HG03025 (cell line): ENCODE measurements at regions not wholly inside any gene's neighbourhood (a gene's known extent, or its start where the extent isn't known, plus 50 kb on each side); places are given as distances from the start of the nearest gene placed in this dataset.

ENCODE experiments used
- ATAC-seq: cut with Tn5 transposase; IDR thresholded peaks from one replicate; pipeline ENCODE4 v1.9.1; 2021; ENCODE audit warnings: mild to moderate bottlenecking, moderate library complexity; ENCODE audit not compliant: unreplicated experiment, low FRiP score

DNA sequence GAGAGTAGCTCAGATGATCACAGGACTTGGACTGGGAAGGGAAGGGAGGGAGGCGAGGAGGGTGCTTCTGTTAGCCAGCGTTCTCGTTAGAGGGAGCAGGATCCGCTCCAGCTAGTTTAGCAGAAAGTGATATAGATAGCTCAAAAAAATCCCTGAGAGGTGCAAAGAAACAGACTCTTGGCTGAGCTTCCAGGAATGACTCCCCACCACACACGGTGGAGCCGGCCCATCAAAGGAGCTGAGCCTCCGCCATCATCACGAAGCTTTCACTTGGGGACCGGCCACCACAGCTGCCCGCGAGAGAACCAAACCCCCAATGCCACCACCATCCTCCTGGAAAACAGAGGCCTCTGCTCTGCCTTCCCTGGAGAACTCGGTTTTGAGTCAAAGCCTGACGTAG lies 124.6 kb upstream of the BCL2L14 start:
- ATAC-seq, result no peak

DNA sequence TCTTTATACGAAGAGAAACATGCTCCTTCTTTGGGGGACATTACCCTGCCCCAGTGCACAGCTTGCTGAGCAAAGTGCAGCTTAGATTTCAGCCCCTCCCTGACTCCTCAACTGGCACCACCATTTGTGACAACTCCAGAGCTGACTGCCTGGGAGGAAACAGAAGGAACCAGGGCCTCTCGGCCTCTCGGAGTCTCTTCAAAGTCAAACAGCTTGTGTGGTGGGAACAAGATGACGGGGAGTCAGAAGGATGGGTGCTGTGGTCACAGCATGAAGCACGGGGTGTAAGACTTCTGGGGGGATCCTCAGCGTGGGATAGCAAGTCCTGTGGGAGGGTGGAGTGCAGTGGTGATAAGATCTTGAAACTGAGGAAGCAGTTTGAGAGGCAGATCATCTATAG lies 123.5 kb upstream of the BCL2L14 start:
- no peak for ATAC-seq

DNA sequence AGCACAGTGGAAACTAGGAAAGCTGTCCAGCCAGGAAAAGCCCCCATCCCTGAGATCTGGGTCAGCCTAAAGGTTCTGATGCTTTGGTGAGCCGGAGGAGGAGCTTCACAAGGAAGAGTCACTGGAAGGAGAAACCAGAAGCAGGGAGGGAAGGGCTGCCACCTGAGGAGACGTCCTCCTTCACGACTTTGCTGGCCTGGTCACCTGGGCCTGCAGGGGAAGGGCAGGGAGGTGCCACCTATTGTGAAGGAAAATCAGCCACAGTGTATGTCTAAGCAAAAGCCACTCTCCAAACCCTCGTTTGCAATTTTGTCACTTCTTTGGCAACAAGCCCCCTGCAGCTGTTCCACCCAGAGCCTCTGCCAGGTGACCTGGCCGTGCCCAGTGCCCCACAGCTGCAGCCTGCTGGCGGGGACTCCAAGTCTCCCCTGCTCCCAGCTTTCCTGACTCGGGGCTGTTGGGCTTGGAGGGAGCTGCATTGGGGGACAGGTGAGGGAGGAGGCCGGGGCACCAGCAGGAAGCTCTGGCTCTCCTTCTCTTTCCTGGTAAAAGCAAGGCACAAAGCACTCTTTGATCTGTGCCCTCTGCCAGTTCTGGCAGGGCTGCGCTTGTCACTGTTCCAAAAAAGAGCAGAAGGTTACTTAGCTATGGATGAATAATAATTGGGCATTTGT lies 120.9 kb upstream of the BCL2L14 start:
- no peak for ATAC-seq

DNA sequence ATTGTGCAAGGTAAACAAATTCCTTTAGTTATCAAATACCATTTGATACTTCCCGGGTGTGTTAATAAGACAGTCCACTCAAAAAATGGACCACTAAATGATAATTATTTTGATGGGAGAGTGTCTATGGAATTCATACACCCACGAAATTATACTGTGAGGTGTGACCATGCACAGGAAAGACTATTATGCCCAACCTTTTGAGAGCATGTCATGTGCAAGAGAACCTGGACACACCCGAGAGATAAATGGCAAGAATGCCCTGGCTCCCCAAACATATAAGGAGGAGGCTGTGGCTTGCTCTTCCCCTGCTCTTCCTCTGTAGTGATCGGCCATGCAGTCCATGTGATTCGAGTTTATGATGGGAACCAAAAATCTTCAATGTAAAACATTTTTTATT lies 119.5 kb upstream of the BCL2L14 start:
- ATAC-seq, result no peak

DNA sequence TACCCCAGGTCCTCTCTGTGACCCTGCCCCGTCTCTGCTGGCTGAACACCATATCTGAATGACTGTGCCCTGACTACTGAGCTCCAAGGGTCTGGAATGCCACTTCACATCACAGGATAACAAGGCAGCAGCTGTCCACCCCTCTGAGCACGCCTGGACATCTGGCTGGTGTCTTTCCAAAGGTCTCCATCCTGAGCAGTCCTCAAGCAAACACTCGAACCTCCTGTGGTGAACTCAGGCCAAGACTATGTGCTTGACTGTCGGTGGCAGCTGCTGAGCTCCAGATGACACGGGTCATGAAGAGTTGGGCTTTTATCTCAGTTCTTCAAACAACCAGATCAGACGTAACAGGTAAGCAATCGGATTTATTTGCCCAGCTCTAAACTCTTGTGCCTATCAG lies 117.2 kb upstream of the BCL2L14 start:
- ATAC-seq, result no peak

DNA sequence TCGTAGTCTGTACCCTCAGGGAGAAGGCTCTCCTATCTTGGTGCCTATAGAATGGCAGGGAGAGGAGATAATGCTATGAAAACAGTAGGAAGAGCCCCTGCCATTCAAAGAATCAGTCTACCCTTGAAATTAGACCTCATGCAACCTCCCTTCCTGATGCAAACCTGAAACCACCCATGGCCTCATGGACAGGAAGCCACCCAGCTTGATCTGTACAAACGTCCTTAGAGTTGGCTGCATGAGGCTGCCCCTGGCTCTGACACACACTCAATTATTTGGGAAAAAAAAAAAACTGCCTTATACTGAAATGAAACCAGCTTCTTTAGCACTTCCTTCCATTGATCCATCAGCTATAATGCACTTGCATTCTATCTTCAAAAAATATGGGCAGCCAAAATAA lies 116.6 kb upstream of the BCL2L14 start:
- no peak for ATAC-seq

DNA sequence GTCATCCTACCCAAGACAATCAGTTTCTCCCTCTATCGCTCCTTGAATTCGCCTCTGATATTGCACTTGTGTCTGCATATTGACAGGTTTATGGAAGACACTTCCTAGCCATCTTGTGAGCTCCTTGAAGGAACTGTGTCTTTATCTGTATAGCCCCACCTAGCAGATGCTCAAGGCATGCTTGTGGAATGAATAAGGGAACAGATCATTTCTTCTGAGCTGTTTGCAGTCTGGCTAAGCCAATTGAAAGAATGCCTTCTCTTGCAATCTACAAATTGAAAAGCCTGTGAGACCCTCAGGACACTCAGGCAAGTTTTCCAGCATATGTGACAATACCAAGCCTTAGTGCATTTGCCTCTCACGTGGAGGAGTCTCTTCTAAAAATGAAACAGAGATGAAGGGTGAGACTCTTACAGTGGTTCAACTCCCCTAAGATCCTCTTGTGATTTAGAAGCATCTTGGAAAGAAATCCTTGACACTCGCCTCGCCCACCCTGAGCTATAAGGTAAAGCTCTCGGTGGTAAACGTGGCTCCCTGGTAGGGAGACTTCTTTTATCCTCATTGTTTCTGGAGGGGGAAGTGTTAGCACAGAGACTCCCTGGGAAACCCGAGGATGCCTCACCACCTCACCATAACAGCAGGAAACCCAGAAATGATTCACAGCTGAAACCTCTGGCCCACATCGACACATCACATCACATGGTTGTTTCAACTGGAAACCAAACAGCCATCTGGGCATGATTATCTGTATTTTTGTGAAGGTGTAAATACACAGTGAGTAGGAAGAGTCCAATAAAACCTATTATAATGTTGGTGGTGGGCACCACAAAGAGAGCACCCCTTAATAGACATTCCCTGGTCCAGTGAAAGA lies 112.3 kb upstream of the BCL2L14 start:
- ATAC-seq, result no peak

DNA sequence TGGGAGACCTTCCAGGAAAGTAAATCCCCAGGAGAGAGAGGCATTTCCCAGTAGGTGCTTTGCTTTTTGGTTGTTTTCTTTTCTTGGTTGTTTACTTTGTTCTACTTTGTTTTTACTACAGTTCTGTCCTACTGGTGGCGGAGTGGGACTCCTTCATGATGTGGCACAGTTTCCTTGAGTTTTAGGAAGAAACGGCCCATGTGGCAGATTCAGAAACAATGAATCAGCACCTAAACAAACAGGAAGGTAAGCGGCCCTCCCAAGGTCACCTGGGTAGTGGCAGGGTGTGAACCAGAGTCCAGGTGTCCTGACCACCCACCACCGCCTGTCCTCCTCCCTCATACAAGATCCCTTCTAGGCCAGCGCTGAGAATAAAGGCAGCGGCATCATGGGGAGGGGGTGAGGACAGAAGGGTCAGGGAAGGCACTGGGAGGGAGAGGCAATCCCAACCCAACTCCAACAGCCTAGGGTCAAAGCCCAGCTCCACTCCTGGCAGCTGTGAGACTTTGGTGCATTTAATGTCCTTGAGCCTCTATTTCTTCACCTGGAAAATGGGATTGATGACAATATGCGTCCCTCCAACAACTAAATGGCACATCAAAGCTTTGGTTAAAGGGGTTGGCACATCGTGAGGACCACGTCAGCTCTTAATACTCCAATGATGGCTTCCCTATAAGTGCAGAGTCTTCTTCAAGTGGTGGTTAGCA lies 111.5 kb upstream of the BCL2L14 start:
- no peak for ATAC-seq

DNA sequence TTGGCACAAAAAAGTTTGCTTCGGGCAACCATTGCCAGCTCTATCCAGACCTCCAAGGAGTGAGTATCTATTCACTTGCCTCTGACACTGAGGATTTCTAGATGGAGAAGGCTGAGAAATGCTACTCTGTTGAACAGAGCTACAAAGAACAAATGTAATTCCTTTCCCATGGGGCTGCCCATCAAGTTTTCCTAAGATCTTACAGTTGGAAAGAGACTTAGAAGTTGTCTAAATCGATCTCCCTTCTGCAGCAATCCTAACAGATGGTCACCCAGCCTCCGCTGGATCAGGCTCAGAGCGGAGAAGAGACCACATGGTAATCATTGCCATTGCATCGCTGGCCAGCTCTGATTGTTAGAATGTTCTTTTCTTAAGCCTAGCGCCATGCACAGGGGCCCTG lies 110.1 kb upstream of the BCL2L14 start:
- no peak for ATAC-seq

DNA sequence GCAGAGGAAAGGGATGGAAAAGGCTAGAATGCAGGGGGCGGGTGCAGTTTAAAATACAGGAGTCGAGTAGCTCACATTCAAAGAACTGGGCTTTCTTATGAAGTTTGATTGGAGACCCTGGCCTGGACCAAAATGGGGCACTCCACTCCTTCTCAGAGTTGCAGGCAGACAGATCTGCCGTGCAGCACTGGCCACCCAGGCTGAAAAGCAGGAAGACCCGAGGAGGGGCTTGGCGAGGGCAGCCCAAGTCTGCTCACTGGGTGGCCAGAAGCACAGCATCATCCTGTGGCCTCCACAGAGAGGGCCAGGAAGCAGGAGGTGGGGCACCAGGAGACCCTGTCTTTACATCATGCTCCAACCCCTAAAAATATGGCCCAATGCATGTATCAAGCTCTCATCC lies 109.1 kb upstream of the BCL2L14 start:
- no peak for ATAC-seq

DNA sequence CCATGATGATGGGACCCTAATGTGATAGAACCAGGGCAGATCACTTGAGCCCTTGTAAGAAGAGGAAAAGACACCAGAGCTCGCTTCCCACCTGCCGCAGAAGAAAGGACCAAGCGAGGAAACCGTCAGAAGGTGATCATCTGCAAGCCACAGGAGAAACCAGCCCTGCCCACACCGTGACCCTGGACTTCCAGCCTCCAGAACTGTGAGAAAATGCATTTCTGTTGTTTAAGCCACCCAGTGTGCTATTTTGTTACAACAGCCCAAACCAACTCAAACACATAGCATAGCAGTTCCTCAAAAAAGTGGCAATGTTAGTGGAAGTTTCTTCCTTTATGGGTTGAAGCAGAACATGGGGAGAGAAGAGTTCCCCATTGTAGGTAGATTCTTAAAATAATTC lies 107.9 kb upstream of the BCL2L14 start:
- no peak for ATAC-seq

DNA sequence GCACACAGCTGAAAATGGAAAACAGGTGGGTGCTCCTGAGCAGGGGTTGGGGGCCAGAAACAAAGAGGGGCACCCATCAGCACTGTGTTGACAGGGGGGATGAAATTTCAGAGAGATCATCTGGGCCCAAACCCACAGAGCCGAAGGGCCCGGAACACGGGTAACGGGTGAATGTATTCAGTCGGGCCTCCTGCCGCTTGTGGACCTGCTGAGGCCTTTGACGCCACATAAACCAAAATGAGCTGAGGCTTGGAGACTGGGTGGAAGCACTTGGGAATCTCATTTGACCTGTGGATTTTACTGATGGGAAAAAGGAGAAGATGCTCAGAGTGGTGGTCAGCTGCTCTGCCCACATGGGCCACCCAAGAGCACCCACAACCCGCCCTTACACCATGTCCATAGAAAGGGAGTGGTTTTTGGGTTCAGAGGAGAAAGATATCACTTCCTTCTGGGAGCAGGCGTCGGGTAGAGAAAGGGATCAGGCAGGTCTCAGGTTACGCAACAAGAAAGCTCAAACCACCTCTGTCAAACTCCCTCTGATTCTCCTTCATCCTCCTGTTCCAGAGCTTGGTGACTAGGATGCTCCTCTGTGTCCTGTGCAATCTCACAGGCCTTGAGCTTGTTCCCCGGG lies 106.8 kb upstream of the BCL2L14 start:
- no peak for ATAC-seq

DNA sequence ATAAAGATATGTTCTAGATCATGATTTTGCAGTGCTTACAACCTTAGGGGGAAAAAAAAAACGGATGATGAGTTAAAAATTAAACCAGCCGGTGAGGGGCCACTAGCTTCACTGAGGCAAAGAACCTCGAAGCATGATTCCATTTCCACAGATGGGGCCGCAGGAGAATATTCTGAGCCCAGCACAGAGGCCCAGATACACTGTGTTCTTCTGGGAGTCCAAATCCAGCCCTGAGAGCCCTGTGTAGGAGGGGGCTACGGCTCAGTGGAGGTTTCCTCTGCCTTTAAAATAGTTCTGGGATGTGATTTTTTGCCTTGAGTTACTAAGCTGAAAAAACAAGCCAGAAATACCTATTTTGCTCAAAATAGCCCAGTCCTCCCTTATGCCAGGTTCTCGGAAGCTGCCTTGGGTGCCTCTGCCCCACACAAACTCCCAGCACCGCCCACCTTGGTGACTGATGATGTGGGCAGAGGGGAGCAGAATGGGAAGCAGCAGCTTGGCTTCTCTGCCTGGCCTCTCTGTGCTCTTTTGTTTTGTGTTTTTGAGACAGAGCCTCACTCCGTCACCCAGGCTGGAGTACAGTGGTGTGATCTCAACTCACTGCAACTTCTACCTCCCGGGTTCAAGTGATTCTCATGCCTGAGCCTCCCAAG lies 105.4 kb upstream of the BCL2L14 start:
- ATAC-seq, result no peak

DNA sequence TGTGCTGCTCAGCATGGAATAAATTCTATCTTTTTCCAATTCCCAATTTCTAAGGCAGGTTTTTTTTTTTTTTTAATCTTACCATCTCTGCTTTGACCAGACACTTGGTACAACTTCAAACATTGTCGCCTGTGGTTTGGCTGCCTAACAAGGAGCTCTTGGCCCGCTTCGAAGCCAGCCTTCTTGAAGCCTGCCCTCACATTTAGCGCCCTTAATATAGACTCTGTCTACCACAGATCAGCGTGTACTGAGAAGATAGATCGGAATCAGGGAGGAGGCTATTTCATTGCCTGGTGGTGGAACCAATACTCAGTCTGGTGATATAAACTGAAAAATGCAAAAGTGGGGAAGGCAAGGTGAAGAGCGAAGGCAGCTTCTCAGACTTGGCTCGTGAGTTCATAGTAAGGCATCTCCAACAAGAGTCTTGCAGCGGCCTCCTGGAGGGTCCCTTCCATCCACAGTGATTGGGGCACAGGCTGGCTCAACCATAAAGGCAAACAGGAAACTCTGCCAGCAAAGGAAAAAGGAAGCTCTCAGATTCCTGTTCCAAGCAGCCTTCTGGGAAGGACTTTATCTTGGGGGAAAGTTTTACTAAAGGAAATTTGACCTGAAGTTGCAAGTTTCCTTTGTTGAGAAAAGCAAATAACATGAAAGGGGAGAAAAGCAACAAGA lies 103.2 kb upstream of the BCL2L14 start:
- ATAC-seq, result no peak

DNA sequence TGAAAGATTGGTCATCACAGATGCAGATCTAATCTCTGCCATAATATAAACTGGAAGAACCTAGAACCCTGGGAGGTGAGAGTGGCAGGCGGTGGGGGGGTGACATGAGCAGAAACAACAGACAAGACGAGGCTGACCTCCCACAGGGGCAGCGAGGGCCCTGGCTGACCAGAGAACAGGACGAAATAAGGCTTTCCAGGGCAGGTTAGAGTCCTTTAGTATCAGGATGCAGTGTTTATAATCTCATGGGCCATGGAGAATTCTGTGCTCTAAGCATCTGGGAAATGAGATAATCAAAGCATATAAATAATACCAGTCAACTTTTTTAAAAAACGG lies 102.7 kb upstream of the BCL2L14 start:
- ATAC-seq, result no peak

DNA sequence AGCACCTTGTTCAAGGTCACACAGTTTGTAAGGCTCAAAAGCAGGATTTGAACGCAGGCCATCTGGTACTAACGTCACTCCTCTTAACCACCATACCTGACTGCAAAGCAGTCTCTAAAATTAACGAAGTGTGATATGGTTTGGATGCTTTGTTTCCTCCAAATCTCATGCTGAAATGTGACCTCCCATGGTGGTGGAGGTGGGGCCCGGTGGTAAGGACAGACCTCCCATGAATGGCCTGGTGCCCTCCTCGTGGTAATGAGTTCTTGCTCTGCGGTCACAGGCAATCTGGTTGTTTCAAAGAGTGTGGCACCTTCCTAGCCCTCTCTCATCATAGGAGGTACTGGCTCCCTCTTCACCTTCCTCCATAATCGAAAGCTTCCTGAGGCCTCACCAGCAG lies 102.2 kb upstream of the BCL2L14 start:
- ATAC-seq, result no peak

DNA sequence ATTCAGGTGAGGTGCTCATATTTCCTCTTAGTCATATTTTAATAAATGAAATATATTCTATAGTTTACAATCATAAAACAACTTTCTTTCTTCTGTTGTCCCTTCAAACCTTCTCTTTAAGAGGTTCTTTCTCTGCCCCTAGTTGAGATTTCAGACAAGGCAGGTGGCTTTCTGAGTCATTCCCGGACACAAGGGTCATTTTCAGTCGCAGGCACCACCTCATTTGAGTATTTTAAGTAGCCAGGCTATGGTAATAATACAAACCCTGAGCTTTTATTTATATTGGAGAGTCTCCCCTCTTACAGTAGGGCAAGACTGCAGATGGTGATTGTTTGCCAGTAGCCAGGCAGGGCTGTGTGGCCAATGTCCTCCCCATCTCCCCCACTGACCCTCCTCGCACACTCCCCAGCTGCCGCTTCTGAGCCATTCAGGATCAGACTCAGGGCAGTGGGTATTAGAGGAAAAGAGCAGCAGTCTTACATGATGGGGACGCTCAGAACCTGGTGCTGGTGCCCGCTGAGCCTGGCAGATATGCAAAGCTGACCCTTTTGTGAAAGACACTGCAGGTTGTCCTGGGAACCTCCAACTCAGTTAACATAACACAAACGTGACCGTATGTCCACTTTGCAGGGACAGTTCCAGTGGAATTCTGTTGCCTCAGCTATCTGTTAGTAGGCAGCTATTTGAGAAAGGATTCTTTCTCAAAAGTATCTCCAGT lies 101.1 kb upstream of the BCL2L14 start:
- no peak for ATAC-seq

DNA sequence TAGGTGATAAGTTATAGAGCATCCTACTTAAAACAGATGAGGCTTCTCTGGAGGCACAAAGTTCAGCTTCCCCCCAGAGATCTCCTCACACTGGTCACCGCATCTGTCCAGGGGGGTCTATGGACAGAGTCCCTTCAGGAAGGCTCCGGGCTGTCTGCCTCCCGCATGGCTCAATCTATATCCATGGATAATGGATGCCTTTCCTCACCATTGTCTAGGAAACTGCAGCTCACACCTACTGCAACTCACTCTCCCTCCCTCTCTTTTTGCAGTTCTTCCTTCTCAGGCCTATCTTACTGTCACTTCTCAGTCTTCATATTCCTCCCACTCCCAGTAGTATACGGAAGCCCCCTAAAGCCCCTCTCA lies 100.6 kb upstream of the BCL2L14 start:
- no peak for ATAC-seq

DNA sequence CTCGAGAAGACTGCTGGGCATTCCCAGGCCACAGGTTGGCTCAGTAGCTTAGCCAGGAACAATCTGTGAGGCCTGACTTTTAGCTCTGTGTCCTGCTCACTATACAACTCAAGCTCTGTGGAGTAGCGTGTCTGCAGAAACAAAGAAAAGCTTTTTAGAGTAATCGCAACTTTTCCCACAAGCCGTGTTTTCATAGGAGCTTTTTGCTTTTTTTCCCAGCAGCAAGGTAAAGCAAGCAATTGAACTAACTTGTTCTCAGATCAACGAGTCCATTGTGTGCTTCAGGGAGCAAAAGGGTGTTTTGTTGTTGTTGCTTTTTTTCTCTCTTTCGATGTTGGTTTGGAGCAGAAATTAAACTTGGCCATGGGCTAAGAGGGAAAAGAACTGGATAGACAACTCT lies 97.3 kb upstream of the BCL2L14 start:
- ATAC-seq, result no peak

DNA sequence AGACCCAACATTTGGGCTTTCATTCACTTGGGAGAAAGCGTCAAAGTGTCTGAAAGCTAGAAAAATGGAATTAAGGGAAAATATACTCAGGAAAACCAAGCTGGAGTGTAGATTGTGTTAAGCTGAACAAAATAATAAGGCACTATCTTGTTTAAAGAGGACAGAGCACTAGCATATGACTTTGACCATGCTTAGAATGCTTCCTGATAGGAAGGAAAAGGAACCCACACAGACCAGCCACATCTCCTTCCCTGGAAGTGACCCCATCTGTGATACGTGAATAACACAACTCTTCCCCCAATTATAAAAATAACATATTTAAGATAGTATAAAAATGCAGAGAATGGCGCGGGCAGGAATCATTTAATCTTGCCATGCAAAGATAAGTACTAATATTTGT lies 94.7 kb upstream of the BCL2L14 start:
- ATAC-seq, result no peak
